ENCODE measurements at regions not wholly inside any gene's neighbourhood (a gene's known extent, or its start where the extent isn't known, plus 50 kb on each side); places are given as distances from the start of the nearest gene placed in this dataset.

DNA sequence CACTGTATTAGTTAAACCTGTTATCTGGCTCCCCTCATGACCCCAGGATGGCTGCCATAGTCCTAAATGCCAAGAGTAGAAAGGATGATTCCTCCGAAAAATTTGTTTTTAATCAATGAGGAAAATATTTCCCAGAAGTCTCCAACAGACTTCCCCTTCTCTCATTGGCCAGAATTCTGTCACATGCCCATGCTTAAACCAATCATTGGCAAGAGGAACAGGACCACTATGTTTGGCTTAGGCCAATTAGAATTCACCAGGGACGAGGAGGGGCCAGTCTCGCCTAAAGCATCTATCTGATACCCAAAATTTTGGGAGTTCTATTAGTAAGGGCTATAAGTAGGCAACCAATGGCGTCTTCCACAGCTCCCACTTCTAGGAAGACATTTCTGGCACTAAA is 71.2 kb upstream of the IL6 start:
- DNase-seq: no peak

DNA sequence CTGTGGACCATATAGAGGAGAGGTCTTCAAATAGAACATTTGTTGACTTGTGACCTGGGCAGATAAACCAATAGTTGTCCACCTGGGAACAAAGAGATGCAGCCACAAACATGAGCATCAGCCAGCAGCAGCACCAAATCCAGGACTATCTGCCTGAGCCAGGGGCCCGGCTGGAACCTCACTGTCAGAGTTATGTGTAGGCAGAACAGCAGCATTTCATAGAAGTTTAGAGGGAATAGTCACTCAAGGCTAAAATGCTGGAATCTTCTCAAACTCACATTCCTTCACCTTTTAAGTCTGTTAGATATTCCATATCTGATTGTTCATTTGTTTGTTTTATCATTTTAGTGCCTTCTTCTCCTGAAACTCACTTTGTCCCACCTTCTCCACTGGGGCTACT is 72.2 kb upstream of the IL6 start:
- DNase-seq: no peak

DNA sequence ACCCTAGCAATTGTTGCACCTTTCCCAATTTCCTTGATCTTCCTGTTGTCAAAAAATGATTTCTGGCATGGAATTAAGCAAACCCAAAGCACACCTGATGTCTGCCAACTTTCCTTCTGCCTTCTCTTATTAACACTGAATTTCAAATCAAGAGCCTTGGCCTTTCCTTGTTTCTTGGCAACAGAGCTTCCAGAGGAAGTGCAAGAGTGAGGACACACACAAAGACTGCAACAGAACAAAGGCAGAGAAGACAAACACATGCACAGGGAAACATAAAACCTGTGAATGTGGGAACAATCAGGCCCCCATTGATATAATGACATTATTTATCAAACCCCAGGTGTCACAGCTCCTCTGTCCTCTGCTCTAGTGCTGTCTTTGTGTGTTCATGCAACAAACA is 73.0 kb upstream of the IL6 start:
- DNase-seq: no peak

DNA sequence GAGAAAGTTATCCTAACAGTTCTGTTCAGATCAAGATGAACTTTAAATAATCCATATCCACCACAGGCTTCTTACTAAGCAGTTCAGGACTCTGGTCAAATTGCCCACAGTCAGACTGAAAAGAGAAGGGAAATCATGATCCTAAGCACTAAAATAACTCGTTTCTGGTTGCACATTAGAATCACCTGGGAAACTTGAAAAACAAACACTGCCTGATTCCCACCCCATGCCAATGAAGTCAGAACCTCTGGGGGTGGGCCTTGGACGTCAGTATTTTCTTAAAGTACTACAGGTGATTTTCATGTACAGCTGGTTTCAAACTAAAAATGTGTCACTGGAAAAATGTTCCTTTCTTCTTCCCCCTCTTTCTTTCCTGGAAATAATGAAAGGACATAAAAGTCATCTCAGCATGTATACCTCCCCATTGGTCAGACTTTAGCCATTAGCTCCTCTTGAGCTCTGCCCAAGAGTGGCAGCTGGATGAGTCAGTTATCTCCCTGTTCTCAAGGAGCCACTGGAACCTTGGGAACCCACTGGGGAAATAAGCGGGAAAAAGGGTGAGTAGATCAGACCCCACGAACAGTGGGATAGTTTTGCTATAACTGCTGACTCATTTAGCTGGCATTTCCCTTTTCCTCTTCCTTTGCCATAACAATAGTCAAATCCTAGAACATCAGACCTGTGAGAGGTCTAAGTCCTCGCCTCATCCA is 75.3 kb upstream of the IL6 start:
- DNase-seq: no peak

DNA sequence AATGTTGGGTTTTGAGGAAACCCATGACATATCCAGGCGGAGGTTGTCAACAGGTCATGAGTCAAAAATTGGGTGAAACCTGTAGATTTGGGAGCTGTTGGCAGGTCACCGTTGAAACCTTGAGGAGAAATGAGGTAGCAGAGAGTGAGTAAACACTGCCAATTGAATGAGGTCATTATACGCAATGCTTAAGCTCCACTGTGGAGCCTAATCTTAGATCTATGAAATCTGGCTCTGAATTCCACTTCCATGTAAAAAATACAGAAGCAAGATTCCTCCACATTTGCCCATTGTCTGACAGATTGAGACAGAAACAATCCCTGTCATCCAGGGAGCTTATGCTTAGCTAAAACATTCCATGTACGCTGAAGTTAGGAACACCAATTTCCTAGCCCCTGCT is 76.0 kb upstream of the IL6 start:
- DNase-seq: no peak

DNA sequence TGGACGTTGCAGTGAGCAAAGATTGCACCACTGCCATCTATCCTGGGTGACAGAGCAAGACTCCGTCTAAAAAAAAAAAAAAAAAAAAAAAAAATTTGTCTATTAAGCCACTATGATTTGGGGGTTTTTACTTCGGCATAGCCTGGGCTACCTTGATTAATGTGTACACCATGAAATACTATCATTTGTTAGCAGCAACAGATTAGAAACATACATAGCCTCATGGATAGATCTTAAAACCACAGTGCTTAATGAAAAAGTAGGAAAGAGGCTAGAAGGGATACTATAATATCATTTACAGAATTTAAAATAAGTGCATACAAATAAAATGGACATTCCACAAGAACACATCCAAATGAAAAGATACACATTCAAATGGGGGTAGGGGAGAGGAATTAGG is 77.3 kb upstream of the IL6 start:
- DNase-seq: no peak

DNA sequence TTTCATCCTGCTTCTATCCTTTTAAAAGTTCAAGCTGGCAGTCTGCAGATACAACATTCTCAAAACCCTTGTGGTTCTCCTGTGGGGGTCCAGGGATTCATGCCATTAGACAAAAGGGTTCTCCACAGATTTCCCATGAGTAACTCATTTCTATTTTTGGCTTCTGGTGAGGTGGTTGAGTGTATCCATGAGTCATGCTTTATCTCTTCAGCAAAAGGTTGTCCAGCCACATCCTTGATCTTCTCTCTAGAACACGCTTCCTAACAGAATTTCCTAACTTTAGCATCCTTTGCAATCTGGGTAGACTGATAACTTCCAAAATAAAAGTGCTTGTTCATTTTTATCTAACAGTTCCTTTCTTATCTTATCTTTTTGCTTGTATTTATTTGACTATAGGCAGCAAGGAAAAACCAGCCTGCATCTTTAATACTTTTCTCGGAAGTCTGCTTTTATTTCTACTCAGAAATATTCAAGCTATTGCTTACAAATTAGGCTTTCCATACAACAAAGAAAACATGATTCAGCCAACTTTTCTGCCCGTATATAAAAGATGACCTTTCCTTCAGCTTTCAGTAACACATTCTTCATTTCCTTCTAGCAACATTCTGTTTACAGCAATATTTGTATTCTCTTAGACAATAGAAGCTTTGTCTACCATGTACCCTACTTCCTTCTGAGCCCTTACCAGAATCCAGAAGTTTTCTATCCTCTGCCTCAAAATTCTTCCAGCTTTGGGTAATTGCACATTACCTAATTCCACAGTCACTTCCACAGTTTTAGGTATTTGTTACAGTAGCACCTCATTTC is 79.3 kb upstream of the IL6 start:
- no peak for DNase-seq

DNA sequence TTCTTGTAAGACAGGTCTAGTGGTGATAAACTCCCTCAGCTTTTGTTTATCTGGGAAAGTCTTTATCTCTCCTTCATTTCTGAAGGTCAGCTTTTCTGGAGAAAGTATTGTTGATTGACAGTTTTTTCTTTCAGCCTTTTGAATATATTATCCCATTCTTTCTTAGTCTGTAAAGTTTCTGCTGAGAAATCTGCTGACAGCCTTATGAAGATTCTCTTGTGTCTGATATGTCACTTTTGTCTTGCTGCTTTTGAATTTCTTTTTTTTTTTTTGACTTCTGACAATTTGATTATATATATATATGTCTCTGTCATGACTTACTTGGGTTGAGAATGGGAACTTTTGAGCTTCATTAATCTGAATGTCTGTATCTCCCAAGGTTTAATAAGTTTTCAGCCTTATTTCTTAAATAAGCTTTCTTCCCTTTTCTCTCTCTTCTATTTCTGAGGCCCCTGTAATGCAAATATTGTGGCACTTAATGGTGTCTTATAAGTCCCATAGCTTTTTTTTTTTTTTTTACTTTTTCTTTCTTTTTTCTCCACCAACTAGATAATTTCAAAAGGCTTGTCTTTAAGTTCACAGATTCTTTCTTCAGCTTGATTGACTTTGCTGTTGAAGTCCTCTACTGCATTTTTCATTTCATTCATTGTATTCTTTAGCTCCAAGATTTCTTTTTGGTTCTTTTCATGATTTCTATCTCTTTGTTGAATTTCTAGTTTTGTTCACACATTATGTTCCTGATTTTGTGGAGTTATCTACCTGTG is 81.4 kb upstream of the IL6 start:
- DNase-seq: no peak

DNA sequence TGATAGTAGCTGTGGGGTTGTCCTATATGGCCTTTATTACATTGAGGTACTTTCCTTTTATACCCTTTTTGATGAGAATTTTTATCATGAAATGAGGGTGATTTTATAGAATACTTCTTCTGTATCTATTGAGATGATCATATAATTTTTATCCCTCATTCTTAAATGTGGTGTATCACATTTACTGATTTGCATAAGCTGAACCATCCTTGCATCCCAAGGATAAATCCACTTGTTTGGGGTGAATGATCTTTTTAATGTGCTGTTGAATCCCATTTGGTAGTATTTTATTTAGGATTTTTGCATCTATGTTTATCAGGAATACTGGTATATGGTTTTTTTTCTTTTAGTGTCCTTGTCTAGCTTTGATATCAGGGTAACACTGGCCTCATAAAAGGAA is 84.5 kb upstream of the IL6 start:
- no peak for DNase-seq

DNA sequence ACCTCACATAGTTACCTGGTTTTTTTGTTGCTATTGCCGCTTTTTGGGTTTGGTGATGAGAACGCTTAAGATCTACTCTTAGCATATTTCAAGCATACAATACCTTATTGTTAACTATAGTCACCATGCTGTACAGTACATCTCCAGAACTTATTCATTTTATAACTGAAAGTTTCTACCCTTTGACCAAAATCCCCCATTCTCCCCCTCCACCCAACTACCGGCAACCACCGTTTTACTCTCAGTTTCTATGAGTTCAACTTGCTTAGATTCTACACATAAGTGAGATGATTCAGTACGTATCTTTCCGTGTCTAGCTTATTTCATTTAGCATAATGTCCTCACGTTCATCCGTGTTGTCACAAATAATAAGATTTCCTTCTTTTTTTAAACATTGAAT is 86.7 kb upstream of the IL6 start:
- DNase-seq: no peak

DNA sequence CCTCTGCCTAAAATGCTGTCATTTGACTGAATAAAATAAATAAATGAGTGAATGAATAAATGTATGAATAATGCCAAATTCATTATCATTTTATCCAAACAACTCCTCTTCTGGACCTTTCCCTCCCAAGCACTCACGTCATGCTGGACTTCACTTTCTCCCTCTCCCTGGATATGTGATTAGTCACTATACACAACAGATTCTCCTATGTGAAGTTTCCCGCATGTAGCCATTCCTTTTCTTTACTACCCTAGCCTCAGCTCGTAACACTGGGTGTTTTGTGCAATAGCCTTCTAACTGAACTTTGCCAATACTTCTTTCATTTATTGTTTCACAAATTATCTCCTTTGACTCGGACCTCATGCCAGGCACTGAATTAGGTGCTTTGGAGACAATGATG is 87.6 kb upstream of the IL6 start:
- DNase-seq: no peak

DNA sequence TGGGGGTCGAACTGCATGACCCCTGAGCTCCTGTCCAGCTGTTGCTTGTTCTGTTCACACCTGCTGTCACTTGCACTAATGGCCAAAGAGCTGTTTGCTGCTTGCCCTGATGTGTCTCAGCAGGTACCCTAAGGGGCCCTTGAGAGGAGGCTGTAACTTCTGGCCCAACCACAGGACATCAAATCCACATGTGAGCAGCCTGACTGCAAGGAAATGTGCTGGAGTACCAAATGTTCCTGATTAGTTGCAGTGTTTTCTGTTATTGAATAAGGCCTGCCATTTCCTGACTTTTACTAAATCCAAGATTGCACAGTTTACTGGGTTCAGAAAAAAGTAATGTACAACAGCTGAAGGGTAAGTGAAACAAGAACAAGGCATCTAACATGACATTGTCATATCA is 91.7 kb upstream of the IL6 start:
- no peak for DNase-seq

DNA sequence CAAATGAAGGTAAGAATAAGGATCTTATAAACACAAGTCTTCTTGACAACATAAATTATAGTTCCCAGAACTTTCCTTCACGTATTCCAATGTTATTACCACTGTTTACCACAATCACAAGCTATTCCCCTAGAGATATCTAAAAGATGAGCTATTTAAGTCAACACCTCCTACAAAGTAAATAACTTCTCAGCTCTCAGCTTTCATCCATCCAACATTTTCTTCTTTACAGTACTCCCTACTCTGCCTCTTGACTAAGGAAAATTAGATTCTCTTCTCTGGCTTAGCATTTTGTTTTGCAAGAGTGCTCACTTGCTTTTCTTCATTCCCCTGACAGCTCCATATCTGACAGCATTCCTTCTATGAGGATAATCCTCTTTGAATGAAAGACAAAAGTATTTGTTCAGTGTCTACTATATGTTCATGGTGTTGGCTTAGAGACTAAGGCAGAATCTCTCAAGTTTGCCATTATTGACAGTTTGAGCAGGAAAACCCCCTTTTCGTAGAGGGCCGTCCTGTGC is 93.0 kb upstream of the IL6 start:
- DNase-seq: no peak

DNA sequence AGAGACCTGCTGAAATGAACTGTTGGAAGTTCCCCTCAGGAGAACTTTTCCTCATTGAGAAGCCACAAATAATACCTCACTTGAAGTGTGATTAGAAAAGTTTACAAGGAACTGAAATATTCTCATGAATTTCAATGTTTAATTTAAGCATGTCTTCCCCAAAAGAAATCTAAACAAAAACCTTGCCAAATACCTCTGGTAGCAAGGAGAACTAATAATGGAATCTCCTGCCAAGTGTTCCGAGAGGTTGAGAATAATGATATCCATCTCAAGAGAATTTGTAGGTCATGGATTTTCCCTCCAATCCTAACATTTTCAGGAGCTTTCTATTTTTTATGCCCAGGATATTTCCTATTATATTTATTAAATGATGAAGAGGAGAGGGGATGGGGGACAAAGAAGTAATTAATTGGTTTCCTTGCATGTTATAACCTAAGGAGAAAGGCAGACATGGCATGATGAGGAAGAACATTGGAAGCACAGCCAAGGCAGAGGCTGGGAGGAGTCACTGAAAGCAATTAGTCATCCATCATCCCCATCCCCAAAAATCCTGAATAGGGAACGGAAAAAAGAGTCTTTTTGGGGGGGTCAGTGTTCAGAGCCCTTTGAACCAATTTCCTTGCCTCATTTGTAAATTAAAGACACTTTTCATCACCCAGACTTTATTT is 93.6 kb upstream of the IL6 start:
- no peak for DNase-seq

DNA sequence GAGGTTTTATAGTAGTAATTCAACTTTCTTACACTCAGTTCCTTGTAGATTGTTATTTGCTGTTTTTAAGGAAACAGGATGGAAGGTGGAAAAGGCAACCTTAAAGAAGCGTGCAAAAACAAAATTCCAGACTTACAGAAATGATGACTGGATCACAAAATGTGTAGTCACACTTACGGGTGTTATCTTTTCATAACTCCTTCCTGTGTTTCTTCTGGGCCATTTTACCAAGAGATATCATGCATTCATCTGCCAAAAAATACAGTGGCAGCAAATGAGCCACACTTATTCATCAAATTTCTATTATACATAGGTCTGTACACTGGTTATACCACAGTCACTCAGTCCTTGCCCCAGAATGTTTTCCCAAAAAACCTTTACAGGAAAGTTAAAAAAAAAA is 94.3 kb upstream of the IL6 start:
- DNase-seq: no peak

DNA sequence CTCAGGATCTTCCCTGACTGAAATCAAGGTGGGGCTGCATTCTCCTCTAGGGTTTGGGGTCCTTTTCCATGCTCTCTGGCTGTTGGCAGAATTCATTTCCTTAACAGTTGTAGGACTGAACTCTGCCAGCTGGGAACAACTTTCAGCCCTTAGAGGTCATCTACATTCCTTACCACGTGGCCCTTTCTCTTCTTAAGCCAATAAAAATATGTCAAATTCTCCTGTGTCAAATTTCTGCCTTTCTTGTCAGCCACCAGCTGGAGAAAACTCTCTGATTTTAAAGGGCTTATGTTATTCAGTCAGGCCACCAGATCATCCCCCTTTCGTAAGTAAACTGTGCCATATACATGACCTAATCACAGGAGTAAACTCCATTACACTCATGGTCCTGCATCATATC is 95.3 kb upstream of the IL6 start:
- DNase-seq: no peak

DNA sequence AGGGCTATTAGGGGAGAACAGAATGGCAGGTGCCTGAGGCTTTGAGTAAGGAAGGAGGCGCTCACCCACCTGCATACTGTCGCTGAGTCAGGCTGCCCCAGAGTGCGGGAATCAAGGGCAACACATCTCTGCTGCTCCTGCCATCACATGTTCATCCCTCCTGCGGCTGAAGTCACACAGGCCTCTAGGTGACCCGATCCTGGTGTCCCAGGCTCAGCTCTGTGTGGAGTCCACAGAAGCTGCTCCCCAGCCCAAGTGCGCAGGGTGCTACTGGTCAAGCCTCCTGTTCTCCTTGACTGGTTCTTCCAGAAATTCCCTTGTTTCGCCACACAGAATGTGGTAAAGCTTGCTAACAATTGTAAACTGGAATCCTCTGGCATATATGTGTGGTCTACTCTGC is 96.9 kb upstream of the IL6 start:
- no peak for DNase-seq

DNA sequence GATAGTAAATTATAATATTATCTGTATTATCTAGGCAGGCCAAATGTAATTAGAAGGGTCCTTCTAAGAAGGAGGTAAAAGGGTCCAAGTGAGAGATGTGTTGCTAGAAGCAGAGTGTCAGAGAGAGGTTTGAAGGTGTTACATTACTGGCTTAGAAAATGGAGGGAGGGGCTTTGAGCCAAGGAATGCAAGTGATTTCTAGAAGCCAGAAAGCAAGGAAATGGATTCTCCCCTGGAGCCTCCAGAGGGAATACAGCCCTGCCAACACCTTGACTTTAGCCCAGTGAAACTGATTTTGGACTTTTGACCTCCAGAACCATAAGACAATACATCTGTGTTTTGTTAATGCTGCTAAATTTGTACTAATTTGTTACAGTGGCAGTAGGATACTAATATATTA is 97.9 kb upstream of the IL6 start:
- DNase-seq: no peak

DNA sequence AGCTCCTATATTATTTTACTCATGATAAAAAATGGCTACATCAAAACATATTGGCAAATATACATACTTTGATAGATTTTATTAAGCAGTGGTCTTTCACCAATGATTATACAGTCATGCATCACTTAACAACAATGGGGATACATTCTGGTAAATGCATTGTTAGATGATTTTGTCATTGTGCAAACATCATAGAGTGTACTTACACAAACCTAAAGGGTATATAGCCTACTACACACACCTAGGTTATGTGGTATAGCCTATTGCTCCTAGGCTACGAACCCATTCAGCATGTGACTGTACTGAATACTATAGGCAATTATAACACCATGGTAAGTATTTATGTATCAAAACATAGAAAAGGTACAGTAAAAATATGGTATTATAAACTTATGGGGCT is 98.9 kb upstream of the IL6 start:
- DNase-seq: no peak

DNA sequence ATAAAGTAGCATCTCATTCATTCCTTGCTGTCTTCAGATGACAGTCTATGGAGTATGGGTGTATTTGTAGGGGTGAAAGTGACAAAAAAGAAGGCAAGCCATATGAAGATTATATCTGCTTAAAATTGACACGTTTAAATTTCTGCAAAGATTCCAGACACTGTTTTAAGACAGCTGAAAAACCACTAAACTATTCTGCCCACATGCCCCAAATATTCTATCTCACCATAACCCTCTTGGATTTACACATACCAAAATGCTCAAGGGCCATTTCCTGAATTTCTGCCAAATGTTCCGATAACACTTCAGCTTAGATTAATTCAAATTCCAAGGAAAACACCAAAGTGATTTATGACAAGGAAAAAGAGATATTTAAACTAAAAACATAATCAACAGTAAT is 99.9 kb upstream of the IL6 start:
- DNase-seq: no peak

DNA sequence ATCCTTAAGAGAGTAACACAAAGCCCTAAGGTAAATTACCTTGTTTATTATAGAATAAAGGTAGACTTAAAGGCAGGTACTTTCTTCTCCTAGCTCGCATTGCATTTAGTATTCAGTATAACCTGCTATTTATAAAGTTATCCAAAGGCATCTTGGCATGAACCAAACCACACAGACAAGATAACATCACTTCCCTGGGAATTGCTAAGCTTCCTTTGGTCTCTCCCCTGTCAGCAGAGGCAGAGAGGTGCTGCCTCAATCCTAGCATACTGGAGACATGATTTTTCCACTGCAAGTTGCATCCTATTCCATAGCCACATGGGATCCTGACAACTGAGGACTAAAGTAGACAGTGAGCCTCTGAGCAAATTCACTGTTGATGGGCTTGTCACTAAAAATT is 101.7 kb upstream of the IL6 start:
- no peak for DNase-seq

DNA sequence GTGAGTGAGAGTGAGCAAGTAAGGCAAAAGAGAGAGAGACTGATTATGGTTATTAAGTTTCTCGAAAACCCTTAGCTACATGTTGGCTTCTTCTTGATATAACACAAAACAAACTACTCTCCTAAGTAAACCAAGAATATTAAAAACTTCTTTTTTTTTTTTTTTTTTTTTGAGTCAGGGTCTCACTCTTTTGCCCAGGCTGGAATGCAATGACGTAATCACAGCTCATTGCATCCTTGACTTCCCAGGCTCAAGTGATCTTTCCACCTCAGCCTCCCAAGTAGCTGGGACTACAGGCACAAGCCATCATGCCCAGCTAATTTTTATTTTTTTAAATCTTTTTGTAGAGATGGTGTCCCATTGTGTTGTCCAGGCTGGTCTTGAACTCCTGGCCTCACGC is 102.2 kb upstream of the IL6 start:
- no peak for DNase-seq

DNA sequence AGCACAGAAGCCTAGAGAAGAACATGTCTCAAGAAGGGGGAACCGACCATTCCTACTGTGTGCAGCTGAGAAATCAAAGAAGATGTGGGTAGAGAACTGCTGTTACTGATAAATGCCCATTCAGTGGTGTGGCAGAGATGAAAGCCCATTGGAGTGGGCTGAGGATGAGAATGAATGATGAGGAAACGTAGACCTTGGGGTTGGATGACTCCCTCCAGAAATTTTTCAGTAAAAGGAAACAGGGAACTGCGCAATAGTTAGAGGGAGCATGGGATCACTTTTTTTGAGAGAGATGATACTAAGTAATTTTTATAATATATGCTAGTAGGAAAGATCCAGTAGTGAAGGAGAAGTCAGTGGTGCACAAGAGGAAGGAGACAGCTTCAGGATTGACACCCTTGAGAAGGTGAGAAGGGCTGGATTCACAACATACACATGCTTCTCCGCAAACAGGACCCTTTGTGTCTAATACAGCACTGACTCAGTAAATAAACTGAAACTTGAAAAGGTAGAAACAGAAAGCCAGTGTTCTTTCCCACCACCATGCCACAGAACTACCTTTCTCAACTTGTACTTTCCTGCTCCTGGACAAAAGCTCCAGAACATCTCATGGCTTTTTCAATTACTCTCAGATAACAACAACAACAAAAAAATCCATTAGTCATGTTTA is 104.7 kb upstream of the IL6 start:
- no peak for DNase-seq
